Esophagus squamous epithelium (tissue), 5 donors: ENCODE measurements at regions not wholly inside any gene's neighbourhood (a gene's known extent, or its start where the extent isn't known, plus 50 kb on each side); places are given as distances from the start of the nearest gene placed in this dataset.

Source experiments
- DNase-seq: peaks from one replicate; lab custom pipeline; 2025; lab: John Stamatoyannopoulos, UW
- H3K27ac ChIP-seq, 4 donors: fragments of 200-600 bp; sonication (generic); one replicate each; pipeline ENCODE4 v1.5.1; 2016 to 2019; ENCODE audit warnings: mild to moderate bottlenecking in 1 of 4
- H3K27me3 ChIP-seq, 4 donors: fragments of 200-600 bp; sonication (generic); 1 replicate in 3 of 4; 2 replicates in 1 of 4; pipeline versions ENCODE4 v1.5.1 to v1.6.0; 2017 to 2021; ENCODE audit warnings: antibody characterized with exemption in 1 of 4
- H3K36me3 ChIP-seq, 3 donors: fragments of 200-600 bp; sonication (generic); one replicate each; pipeline ENCODE4 v1.5.1; 2016 to 2019
- H3K4me1 ChIP-seq, 3 donors: fragments of 200-600 bp; sonication (generic); one replicate each; pipeline ENCODE4 v1.5.1; 2017 to 2019
- H3K4me3 ChIP-seq, 4 donors: fragments of 200-600 bp; sonication (generic); 1 replicate in 3 of 4; 2 replicates in 1 of 4; pipeline ENCODE4 v1.5.1; 2016 to 2019; ENCODE audit warnings: mild to moderate bottlenecking in 2 of 4, moderate library complexity in 1 of 4
- H3K9me3 ChIP-seq, 3 donors: fragments of 200-600 bp; sonication (generic); one replicate each; pipeline ENCODE4 v1.5.1; 2016 to 2019
- POLR2A ChIP-seq, 4 donors: fragments of 450-650 bp; IDR thresholded peaks; one replicate each; pipeline ENCODE4 v1.6.1; 2017; ENCODE audit warnings: antibody characterized with exemption in 4 of 4, mild to moderate bottlenecking in 4 of 4, moderate library complexity in 3 of 4
- WGBS, 2 donors: methylation state at CpG; one replicate each; pipeline ENCODE4 v1.1.5; 2018; 5-methylcytosine and 5-hydroxymethylcytosine counted together
- intact Hi-C: fragments of 100-400 bp; cut with DNase I; formaldehyde crosslinking; loops from one replicate; pipeline ENCODE4 v1.15.0; 2022
- TF ChIP-seq, protein P1 (sequence below), 6 experiments: fragments of 450-650 bp in 4 of 6; fragments of 200-600 bp in 2 of 6; sonication (generic) in 2 of 6; IDR thresholded peaks; one replicate each; pipeline ENCODE4 v1.5.1; 2016 to 2019; ENCODE audit warnings: antibody characterized with exemption in 6 of 6, mild to moderate bottlenecking in 4 of 6, moderate library complexity in 4 of 6
- donor health status: DM: yes; HTN: yes; CAD: no.

DNA sequence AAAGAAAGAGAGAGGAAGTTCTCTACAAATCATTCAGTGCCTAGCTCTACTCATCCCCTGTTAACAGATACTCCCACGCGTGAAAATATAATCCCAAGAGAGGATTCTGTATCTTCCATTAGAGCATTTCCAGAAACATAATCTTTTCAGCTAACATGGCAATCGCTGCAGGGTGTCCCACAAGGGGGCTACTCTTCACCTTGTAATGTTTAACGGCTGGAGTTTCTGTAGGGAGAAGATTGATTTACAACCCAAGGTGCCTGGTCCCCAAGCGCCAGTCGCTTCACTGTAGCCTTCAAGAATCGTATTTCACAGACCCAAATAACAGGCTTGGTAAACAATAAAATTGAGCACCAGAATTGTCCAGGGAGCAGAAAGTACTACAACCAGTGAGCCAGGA is 318.7 kb downstream of the TLE1 start:
- WGBS, 2 donors, result 76 to 86% methylated on average over 7 of the region's 7 CpGs
- Histone ChIP-seq H3K27ac (no peak overlapping the region), H3K36me3 (no peaks in the 10 kb centered on the region), H3K4me1 (no peaks in the 10 kb centered on the region), H3K27me3 (no peaks in the 10 kb centered on the region), H3K4me3 (no peak overlapping the region), H3K9me3 (no peaks in the 10 kb centered on the region)
- no peak for DNase-seq
- intact Hi-C loops, result no loop called here
- TF ChIP-seq POLR2A (IDR thresholded peaks at IDR 0.05), result no peak
- TF ChIP-seq, protein P1, sequence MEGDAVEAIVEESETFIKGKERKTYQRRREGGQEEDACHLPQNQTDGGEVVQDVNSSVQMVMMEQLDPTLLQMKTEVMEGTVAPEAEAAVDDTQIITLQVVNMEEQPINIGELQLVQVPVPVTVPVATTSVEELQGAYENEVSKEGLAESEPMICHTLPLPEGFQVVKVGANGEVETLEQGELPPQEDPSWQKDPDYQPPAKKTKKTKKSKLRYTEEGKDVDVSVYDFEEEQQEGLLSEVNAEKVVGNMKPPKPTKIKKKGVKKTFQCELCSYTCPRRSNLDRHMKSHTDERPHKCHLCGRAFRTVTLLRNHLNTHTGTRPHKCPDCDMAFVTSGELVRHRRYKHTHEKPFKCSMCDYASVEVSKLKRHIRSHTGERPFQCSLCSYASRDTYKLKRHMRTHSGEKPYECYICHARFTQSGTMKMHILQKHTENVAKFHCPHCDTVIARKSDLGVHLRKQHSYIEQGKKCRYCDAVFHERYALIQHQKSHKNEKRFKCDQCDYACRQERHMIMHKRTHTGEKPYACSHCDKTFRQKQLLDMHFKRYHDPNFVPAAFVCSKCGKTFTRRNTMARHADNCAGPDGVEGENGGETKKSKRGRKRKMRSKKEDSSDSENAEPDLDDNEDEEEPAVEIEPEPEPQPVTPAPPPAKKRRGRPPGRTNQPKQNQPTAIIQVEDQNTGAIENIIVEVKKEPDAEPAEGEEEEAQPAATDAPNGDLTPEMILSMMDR (IDR thresholded peaks at IDR 0.05), result no peak

DNA sequence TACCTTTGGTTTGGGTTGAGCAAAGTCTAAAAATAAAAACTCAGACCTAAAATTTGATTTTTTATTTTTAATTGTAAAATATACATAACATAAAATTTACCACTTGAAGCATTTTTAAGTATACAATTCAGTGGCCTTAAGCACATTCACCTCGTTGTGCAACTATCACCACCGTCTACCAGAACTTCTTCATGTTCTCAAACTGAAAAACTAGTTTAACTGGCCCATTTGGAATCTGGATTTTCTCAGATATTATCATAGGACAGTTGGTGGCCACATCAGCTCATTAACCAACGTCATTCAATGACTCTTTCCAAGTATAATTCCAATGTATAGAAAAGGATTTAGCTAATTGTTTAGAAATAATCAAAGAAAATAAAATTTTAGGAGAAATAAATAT is 319.3 kb downstream of the TLE1 start:
- no peak for DNase-seq
- Histone ChIP-seq H3K36me3 (no peaks in the 10 kb centered on the region), H3K4me3 (no peak overlapping the region), H3K4me1 (no peaks in the 10 kb centered on the region), H3K27ac (no peak overlapping the region), H3K27me3 (no peaks in the 10 kb centered on the region), H3K9me3 (peaks cover 0 to 1% (median 0%) of the 10 kb centered on the region in 3 donors)
- TF ChIP-seq POLR2A (IDR thresholded peaks at IDR 0.05), result no peak
- TF ChIP-seq, protein P1 (IDR thresholded peaks at IDR 0.05), result no peak
- 28 to 37% methylated on average over 3 of the region's 3 CpGs for WGBS, 2 donors
- intact Hi-C loops, result no loop called here

DNA sequence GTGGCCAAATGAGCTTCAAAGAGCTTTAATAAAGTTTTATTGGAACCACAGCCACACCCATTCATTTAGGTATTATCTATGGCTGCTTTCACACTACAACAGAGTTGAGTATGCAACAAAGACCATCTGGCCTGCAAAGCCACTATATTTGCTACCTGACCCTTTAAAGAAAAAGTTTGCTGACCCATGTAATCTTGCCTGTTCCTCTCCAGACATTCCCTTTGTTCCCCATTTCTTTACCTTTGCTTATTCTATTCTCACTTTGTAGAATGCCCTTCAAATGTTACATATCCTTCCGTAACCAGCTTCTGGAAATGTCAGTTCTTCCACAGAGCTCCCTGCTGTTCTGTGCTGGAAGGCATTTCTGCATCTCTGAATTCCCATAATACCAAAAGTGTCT is 320.2 kb downstream of the TLE1 start:
- H3K27ac ChIP-seq, result no peak overlapping the region
- peaks cover 0 to 9% (median 9%) of the 10 kb centered on the region in 3 donors for H3K9me3 ChIP-seq
- intact Hi-C loops, result no loop called here
- H3K36me3 ChIP-seq, result no peaks in the 10 kb centered on the region
- 79 to 100% methylated on average over 1 of the region's 1 CpG for WGBS, 2 donors
- H3K27me3 ChIP-seq, result no peaks in the 10 kb centered on the region
- TF ChIP-seq, protein P1 (IDR thresholded peaks at IDR 0.05), result no peak
- TF ChIP-seq POLR2A (IDR thresholded peaks at IDR 0.05), result no peak
- no peak for DNase-seq
- no peaks in the 10 kb centered on the region for H3K4me1 ChIP-seq
- H3K4me3 ChIP-seq, result no peak overlapping the region

DNA sequence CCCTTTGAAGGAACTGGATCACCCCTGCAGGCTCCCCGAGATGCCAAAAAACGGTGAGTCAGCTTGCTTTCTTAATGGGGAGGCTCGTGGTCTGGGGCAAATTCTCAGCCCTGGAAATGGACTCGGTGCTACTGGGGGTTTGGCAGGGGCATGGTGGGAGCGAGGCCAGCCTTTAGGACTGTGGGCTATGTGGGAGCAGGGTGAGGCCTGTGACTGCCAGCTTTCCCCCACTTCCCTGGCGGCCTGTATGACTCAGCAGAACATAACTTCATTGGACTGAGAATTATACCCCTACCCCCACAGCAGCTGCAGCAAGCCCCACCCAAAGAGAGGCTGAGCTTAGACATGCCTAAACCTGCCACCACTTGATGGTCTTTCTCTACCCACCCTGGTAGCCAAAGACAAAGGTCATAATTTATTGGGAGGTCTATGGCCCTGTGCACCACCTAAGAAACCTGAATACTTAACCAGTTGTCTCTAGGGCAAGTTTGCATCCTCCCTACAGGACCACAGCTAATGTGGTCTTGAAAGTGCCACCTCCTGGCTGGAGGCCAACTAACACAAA is 325.3 kb downstream of the TLE1 start:
- no peak overlapping the region for H3K4me3 ChIP-seq
- no peaks in the 10 kb centered on the region for H3K27me3 ChIP-seq
- H3K9me3 ChIP-seq, result peaks cover 0 to 15% (median 9%) of the 10 kb centered on the region in 3 donors
- DNase-seq, result no peak
- no peaks in the 10 kb centered on the region for H3K36me3 ChIP-seq
- H3K4me1 ChIP-seq, result no peaks in the 10 kb centered on the region
- TF ChIP-seq, protein P1 (IDR thresholded peaks at IDR 0.05), result no peak
- no peak for TF ChIP-seq POLR2A (IDR thresholded peaks at IDR 0.05)
- intact Hi-C loops, result no loop called here
- 70 to 72% methylated on average over 5 to 6 of the region's 6 CpGs for WGBS, 2 donors
- H3K27ac ChIP-seq, result no peak overlapping the region

DNA sequence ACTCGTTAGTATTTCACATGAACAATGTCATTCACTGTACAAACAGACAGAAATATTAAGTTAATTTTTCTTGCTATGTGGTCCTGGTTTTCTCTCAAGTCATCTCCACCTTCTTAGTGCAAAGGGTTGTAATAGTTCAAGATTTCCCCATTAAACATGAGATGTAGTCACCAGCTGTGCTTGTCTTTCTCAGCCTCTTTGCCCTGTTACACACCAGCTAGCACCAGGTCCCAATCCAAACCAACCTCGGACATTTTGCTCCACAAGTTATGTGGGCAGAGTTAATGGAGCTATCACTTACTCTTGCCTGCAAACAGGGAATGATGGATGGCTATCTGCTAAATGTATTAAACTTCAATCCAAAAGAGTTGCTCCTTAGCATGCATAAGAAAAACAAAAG is 328.1 kb downstream of the TLE1 start:
- Histone ChIP-seq H3K27ac (no peak overlapping the region), H3K9me3 (peaks cover 0 to 15% (median 9%) of the 10 kb centered on the region in 3 donors), H3K4me3 (no peak overlapping the region), H3K36me3 (no peaks in the 10 kb centered on the region), H3K4me1 (no peaks in the 10 kb centered on the region), H3K27me3 (no peaks in the 10 kb centered on the region)
- intact Hi-C loops, result no loop called here
- DNase-seq, result no peak
- WGBS, 2 donors, result 58 to 67% methylated on average over 2 of the region's 2 CpGs
- TF ChIP-seq, protein P1 (IDR thresholded peaks at IDR 0.05), result no peak
- no peak for TF ChIP-seq POLR2A (IDR thresholded peaks at IDR 0.05)
